IMR-90 (cell line): ENCODE measurements at regions not wholly inside any gene's neighbourhood (a gene's known extent, or its start where the extent isn't known, plus 50 kb on each side); places are given as distances from the start of the nearest gene placed in this dataset.

Source experiments
- ATAC-seq: fragments of 200-7000 bp; cut with Tn5 transposase; 2 replicates; pipeline ENCODE4 v1.9.1; 2020; ENCODE audit warnings: low read depth, mild to moderate bottlenecking, moderate library complexity
- BruUV-seq: library from RNA; stranded (reverse); fragments of 400-500 nt; replicated peaks from 2 replicates; lab custom pipeline; 2021; lab: Mats Ljungman, UMichigan
- CTCF ChIA-PET: fragments of 300-600 bp; formaldehyde crosslinking; extraction: SDS; loops from one replicate; lab custom pipeline; 2021; ENCODE audit warnings: antibody characterized with exemption; lab: Yijun Ruan, JAX
- POLR2A ChIA-PET: fragments of 300-600 bp; sonication (Branson Sonifier 250); formaldehyde crosslinking; loops from one replicate; lab custom pipeline; 2022; ENCODE audit warnings: antibody characterized with exemption; ENCODE audit not compliant: unreplicated experiment; lab: Charles Lee
- DNase-seq: peaks from one replicate; pipeline ENCODE4 v3.0.0; 2013
- H2AFZ ChIP-seq: replicated peaks from 2 replicates; pipeline ENCODE3; 2013; ENCODE audit warnings: low read length, mild to moderate bottlenecking; ENCODE audit not compliant: poor library complexity
- H2AK5ac ChIP-seq: 2 replicates; pipeline ENCODE4 v1.6.1; 2013; ENCODE audit warnings: low read depth, low read length, inconsistent platforms
- H2AK9ac ChIP-seq: replicated peaks from 2 replicates; pipeline ENCODE3; 2013; ENCODE audit warnings: mild to moderate bottlenecking, low read depth, low read length, moderate library complexity; ENCODE audit not compliant: poor library complexity
- H2BK120ac ChIP-seq: 2 replicates; pipeline ENCODE4 v1.6.1; 2013; ENCODE audit warnings: low read depth, low read length, inconsistent platforms
- H2BK15ac ChIP-seq: 3 replicates; pipeline ENCODE4 v1.6.1; 2013; ENCODE audit warnings: low read depth, low read length, inconsistent platforms
- H2BK20ac ChIP-seq: 2 replicates; pipeline ENCODE4 v1.6.1; 2013; ENCODE audit warnings: low read depth, mild to moderate bottlenecking, inconsistent platforms, low read length, moderate library complexity
- H2BK5ac ChIP-seq: 2 replicates; pipeline ENCODE4 v1.6.1; 2013; ENCODE audit warnings: mild to moderate bottlenecking, low read depth, low read length, inconsistent platforms; ENCODE audit not compliant: poor library complexity, severe bottlenecking
- H3K14ac ChIP-seq: replicated peaks from 2 replicates; pipeline ENCODE4 v1.6.1; 2013; ENCODE audit warnings: low read depth, low read length, inconsistent platforms
- H3K18ac ChIP-seq: 2 replicates; pipeline ENCODE4 v1.6.1; 2013; ENCODE audit warnings: low read depth, low read length, control low read depth
- H3K23ac ChIP-seq: 2 replicates; pipeline ENCODE4 v1.6.1; 2013; ENCODE audit warnings: low read depth, low read length, inconsistent platforms
- H3K27ac ChIP-seq: 2 replicates; pipeline ENCODE4 v1.5.1; 2013; ENCODE audit warnings: mild to moderate bottlenecking, control low read depth, low read length; ENCODE audit not compliant: insufficient read depth
- H3K27me3 ChIP-seq: 2 replicates; pipeline ENCODE4 v1.6.1; 2013; ENCODE audit warnings: low read length; ENCODE audit not compliant: control insufficient read depth, insufficient read depth
- H3K36me3 ChIP-seq: 2 replicates; pipeline ENCODE4 v1.6.1; 2013; ENCODE audit warnings: low read length, mixed read lengths; ENCODE audit not compliant: control insufficient read depth, insufficient read depth
- H3K4ac ChIP-seq: 2 replicates; pipeline ENCODE4 v1.6.1; 2013; ENCODE audit warnings: low read depth, low read length, inconsistent platforms
- H3K4me1 ChIP-seq: 2 replicates; pipeline ENCODE4 v1.6.1; 2013; ENCODE audit warnings: low read length, mixed read lengths; ENCODE audit not compliant: control insufficient read depth, insufficient read depth
- H3K4me2 ChIP-seq: 2 replicates; pipeline ENCODE4 v1.6.1; 2013; ENCODE audit warnings: low read depth, mild to moderate bottlenecking, control low read depth, low read length, moderate library complexity
- H3K4me3 ChIP-seq: 2 replicates; pipeline ENCODE4 v1.5.1; 2013; ENCODE audit warnings: low read depth, mild to moderate bottlenecking, control low read depth, low read length, moderate library complexity; ENCODE audit not compliant: insufficient read depth
- H3K56ac ChIP-seq: 2 replicates; pipeline ENCODE4 v1.6.1; 2013; ENCODE audit warnings: low read length, inconsistent platforms; ENCODE audit not compliant: insufficient read depth; ENCODE audit errors: extremely low read depth
- H3K79me1 ChIP-seq, 2 experiments: 2 replicates each; pipeline ENCODE4 v1.6.1; 2013; ENCODE audit warnings: low read length in 2 of 2, inconsistent platforms in 1 of 2, low read depth in 1 of 2
- H3K9ac ChIP-seq: 2 replicates; pipeline ENCODE4 v1.6.1; 2013; ENCODE audit warnings: low read depth, low read length, control low read depth
- H3K9me1 ChIP-seq: 2 replicates; pipeline ENCODE4 v1.6.1; 2013; ENCODE audit warnings: low read length, inconsistent platforms; ENCODE audit not compliant: insufficient read depth
- H3K9me3 ChIP-seq: 2 replicates; pipeline ENCODE4 v1.6.1; 2013; ENCODE audit warnings: low read length; ENCODE audit not compliant: control insufficient read depth, insufficient read depth
- H4K20me1 ChIP-seq: 2 replicates; pipeline ENCODE4 v1.6.1; 2013; ENCODE audit warnings: low read length, inconsistent platforms; ENCODE audit not compliant: insufficient read depth
- H4K5ac ChIP-seq: 2 replicates; pipeline ENCODE4 v1.6.1; 2013; ENCODE audit warnings: mild to moderate bottlenecking, low read depth, low read length, control low read depth
- H4K8ac ChIP-seq, 2 experiments: 2 replicates each; pipeline ENCODE4 v1.6.1; 2013; ENCODE audit warnings: low read depth in 2 of 2, low read length in 2 of 2, control low read depth in 1 of 2, inconsistent platforms in 1 of 2
- H4K91ac ChIP-seq: 2 replicates; pipeline ENCODE4 v1.6.1; 2013; ENCODE audit warnings: low read depth, low read length, inconsistent platforms; ENCODE audit not compliant: insufficient read depth
- BHLHE40 ChIP-seq: fragments of 150-350 bp; IDR thresholded peaks from 2 replicates; pipeline ENCODE4 v1.6.1; 2016; ENCODE audit warnings: mild to moderate bottlenecking, low read depth, low read length
- CEBPB ChIP-seq: IDR thresholded peaks from 2 replicates; pipeline ENCODE4 v1.6.1; 2012; ENCODE audit warnings: low read depth, low read length, improper control_type of control experiment
- CHD1 ChIP-seq: IDR thresholded peaks from 2 replicates; pipeline ENCODE4 v1.6.1; 2012; ENCODE audit warnings: low read depth, low read length, improper control_type of control experiment
- FOS ChIP-seq: fragments of 150-350 bp; IDR thresholded peaks from 2 replicates; pipeline ENCODE4 v1.6.1; 2016; ENCODE audit warnings: low read depth, low read length
- MAFK ChIP-seq: IDR thresholded peaks from 2 replicates; pipeline ENCODE4 v1.6.1; 2012; ENCODE audit warnings: low read depth, low read length, improper control_type of control experiment
- MAZ ChIP-seq: IDR thresholded peaks from 2 replicates; pipeline ENCODE4 v1.6.1; 2012; ENCODE audit warnings: low read depth, mild to moderate bottlenecking, low read length, improper control_type of control experiment, moderate library complexity, borderline replicate concordance
- MXI1 ChIP-seq: IDR thresholded peaks from 2 replicates; pipeline ENCODE4 v1.6.1; 2012; ENCODE audit warnings: low read depth, mild to moderate bottlenecking, low read length, moderate library complexity, borderline replicate concordance
- NFE2L2 ChIP-seq: fragments of 150-350 bp; IDR thresholded peaks from 2 replicates; pipeline ENCODE4 v1.6.1; 2016; ENCODE audit warnings: low read depth, mild to moderate bottlenecking, low read length
- POLR2A ChIP-seq: IDR thresholded peaks from 2 replicates; pipeline ENCODE4 v1.6.1; 2012; ENCODE audit warnings: mild to moderate bottlenecking, low read depth, low read length
- RAD21 ChIP-seq: IDR thresholded peaks from 2 replicates; pipeline ENCODE4 v1.6.1; 2012; ENCODE audit warnings: low read length, improper control_type of control experiment
- RCOR1 ChIP-seq: IDR thresholded peaks from 2 replicates; pipeline ENCODE4 v1.6.1; 2012; ENCODE audit warnings: mild to moderate bottlenecking, low read length, improper control_type of control experiment; ENCODE audit not compliant: insufficient replicate concordance
- RFX5 ChIP-seq: IDR thresholded peaks from 2 replicates; pipeline ENCODE4 v1.8.0; 2012; ENCODE audit warnings: low read depth, mild to moderate bottlenecking, low read length, moderate library complexity
- SMC3 ChIP-seq: fragments of 150-350 bp; IDR thresholded peaks from 2 replicates; pipeline ENCODE4 v1.6.1; 2016; ENCODE audit warnings: low read depth, mild to moderate bottlenecking, antibody characterized with exemption, low read length, moderate library complexity
- USF2 ChIP-seq: fragments of 150-350 bp; IDR thresholded peaks from 2 replicates; pipeline ENCODE4 v1.6.1; 2017; ENCODE audit warnings: mild to moderate bottlenecking, antibody characterized with exemption, low read length, low read depth
- WGBS, 2 experiments: methylation state at CpG; one replicate each; pipeline versions ENCODE4 v1.1.5 to v1.1.7; 2013; ENCODE audit warnings: missing lambda C conversion rate in 2 of 2; ENCODE audit not compliant: insufficient read length in 1 of 2; ENCODE audit errors: extremely low coverage in 2 of 2; 5-methylcytosine and 5-hydroxymethylcytosine counted together
- dilution Hi-C: fragments of 300-500 bp; cut with HindIII; formaldehyde crosslinking; loops from one replicate; pipeline ENCODE4 v1.14.3; 2018; ENCODE audit warnings: low sequenced_read_pairs; ENCODE audit not compliant: unreplicated experiment
- in situ Hi-C: fragments of 300-500 bp; cut with MboI; formaldehyde crosslinking; loops from 3 replicates; pipeline ENCODE4 v1.14.3; 2019; ENCODE audit warnings: low sequenced_read_pairs, inconsistent platforms, mixed read lengths
- intact Hi-C: fragments of 100-400 bp; cut with micrococcal nuclease; formaldehyde crosslinking; loops from 2 replicates; pipeline ENCODE4 v1.10.0; 2022
- TF ChIP-seq, protein P1 (sequence below): fragments of 150-350 bp; IDR thresholded peaks from 2 replicates; pipeline ENCODE4 v1.6.1; 2016; ENCODE audit warnings: low read depth, mild to moderate bottlenecking, low read length, moderate library complexity, borderline replicate concordance
- TF ChIP-seq, protein P2 (sequence below): conservative IDR thresholded peaks from 2 replicates; pipeline ENCODE4 v1.5.1; 2012; ENCODE audit warnings: mild to moderate bottlenecking, low read depth, low read length, improper control_type of control experiment

- CTCF ChIA-PET = no interaction called here
- peaks cover 85% of the 10 kb centered on the region for H3K36me3 ChIP-seq
- POLR2A ChIA-PET = no interaction called here
Measured at GRCh38 chr19:5218255-5218855, 122.3 kb downstream of the PTPRS start.

More at GRCh38 chr19:5218255-5218855, 122.3 kb downstream of the PTPRS start:
- TF ChIP-seq RCOR1 (no peak), MXI1 (no peak), CEBPB (no peak), SMC3 (no peak), MAFK (no peak), FOS (no peak), MAZ (no peak), CHD1 (no peak), RFX5 (no peak), NFE2L2 (no peak), USF2 (no peak), POLR2A (no peak), BHLHE40 (no peak), RAD21 (no peak)
- TF ChIP-seq, protein P1, sequence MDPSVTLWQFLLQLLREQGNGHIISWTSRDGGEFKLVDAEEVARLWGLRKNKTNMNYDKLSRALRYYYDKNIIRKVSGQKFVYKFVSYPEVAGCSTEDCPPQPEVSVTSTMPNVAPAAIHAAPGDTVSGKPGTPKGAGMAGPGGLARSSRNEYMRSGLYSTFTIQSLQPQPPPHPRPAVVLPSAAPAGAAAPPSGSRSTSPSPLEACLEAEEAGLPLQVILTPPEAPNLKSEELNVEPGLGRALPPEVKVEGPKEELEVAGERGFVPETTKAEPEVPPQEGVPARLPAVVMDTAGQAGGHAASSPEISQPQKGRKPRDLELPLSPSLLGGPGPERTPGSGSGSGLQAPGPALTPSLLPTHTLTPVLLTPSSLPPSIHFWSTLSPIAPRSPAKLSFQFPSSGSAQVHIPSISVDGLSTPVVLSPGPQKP = no peak
- TF ChIP-seq, protein P2, sequence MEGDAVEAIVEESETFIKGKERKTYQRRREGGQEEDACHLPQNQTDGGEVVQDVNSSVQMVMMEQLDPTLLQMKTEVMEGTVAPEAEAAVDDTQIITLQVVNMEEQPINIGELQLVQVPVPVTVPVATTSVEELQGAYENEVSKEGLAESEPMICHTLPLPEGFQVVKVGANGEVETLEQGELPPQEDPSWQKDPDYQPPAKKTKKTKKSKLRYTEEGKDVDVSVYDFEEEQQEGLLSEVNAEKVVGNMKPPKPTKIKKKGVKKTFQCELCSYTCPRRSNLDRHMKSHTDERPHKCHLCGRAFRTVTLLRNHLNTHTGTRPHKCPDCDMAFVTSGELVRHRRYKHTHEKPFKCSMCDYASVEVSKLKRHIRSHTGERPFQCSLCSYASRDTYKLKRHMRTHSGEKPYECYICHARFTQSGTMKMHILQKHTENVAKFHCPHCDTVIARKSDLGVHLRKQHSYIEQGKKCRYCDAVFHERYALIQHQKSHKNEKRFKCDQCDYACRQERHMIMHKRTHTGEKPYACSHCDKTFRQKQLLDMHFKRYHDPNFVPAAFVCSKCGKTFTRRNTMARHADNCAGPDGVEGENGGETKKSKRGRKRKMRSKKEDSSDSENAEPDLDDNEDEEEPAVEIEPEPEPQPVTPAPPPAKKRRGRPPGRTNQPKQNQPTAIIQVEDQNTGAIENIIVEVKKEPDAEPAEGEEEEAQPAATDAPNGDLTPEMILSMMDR = no peak
- Histone ChIP-seq H2BK120ac (no peak overlapping the region), H3K79me1 (no peaks in the 10 kb centered on the region), H3K9me3 (no peaks in the 10 kb centered on the region), H3K23ac (no peak overlapping the region), H3K9ac (no peak overlapping the region), H4K8ac (no peak overlapping the region), H3K4me1 (no peaks in the 10 kb centered on the region), H2BK20ac (no peak overlapping the region), H3K56ac (no peak overlapping the region), H2AK9ac (no peak overlapping the region), H3K14ac (no peak overlapping the region), H3K9me1 (peaks cover 6% of the 10 kb centered on the region), H2AK5ac (no peak overlapping the region), H3K4ac (no peak overlapping the region), H3K4me3 (no peak overlapping the region), H4K91ac (no peak overlapping the region), H2BK15ac (no peak overlapping the region), H4K20me1 (no peaks in the 10 kb centered on the region), H2AFZ (no peak overlapping the region), H3K27me3 (no peaks in the 10 kb centered on the region), H2BK5ac (no peak overlapping the region), H3K4me2 (no peak overlapping the region), H4K5ac (no peak overlapping the region), H3K18ac (no peak overlapping the region), H3K27ac (no peak overlapping the region)
- ATAC-seq (no peak), DNase-seq (no peak)
- 95% methylated on average over 7 of the region's 12 CpGs; no CpG with 5 or more reads in 1 of the 2 experiments for WGBS, 2 experiments
- in situ Hi-C loops = no loop called here
- intact Hi-C loops = no loop called here
- no TSS peak for BruUV-seq
- dilution Hi-C loops = no loop called here
